Activated CD4-positive, alpha-beta T cell treated with anti-CD3 and anti-CD28 coated beads, Interleukin-2, Interleukin-4, amounts not matched to agents 100 ng/mL and 50 ng/mL, durations not matched to agents 16 hours and 8 hours (primary cell): ENCODE measurements at regions not wholly inside any gene's neighbourhood (a gene's known extent, or its start where the extent isn't known, plus 50 kb on each side); places are given as distances from the start of the nearest gene placed in this dataset.

Experiments
- DNase-seq: peaks from one replicate; pipeline ENCODE4 v3.0.0-alpha.2; 2020; ENCODE audit warnings: low spot score

DNA sequence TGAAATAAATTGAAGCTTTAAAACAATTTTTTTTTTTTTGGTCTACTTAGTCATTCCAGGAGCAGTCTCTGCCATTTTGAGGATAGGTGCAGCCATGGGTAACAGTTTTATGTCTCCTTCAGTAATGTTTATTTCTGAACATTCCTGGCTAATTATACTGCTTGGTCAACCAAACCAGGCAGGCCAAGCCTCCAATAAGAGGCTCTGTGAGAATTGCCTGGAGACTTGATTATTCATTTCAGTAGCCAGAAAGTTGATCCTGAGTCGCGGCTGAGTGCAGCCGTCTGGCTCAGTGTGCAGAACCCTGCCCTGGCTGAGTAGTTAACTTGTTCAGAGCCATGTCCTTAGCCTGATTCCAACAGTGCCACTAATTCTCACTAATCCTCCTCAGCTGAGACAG, 364.0 kb upstream of the FAT3 start:
- no peak for DNase-seq

DNA sequence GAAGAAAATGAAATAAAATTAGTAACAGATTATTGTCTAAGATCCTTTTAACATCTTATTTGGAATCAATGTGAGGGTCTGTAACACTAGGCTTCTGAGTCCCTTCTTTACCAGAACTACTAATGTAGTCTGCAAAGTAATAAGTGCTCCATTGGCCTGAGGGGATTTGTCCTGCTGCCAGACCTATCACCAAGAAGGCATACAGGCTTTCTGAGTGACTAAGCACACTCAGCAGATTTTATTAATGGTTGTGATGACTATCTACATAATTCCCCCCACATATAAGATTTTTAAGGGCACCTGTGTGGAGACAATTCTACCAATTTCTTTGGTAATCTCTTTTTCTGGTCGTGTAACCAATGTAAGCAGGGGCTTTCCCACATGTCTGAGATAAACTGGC, 365.0 kb upstream of the FAT3 start:
- no peak for DNase-seq

DNA sequence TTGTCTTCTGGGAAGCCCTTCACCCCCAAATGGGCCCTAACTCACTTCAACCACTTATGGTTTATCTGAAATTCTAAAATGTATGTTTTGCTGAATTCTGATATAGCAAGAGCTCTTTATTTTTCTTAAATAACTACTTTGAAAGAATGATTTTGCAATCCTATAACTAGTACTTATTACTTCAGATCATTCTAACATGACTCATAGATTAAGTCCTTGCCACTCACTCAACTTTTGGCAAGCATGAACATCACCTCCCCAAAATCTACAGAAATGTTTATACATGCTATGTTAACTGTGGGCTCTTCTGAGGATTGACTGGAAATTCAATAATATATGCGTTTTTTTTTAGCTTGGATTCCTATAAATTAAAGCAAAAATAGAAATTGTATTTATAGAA, 367.4 kb upstream of the FAT3 start:
- DNase-seq, result no peak

GRCh38 chr11:91854780-91855179, 369.8 kb upstream of the FAT3 start:
- DNase-seq, result no peak

DNA sequence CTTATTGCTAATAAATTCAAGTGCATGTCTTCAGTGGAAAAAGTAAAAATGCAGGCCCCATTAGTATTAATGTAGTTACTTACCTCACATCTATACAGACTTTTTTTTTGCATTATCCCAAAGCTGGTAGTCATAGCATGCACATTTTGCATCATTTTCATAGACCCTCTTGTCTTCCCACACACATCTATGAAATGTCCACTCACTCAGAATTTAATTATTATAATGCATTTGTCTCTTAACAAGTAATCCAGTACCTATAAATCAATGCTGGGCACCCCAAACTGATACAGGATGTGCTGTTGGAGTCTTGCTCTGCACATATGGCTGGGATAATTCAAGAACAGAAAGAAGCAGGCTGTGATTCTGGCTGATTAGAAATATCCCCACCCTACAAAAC, 370.4 kb upstream of the FAT3 start:
- DNase-seq, result no peak

GRCh38 chr11:91851908-91852307, 372.7 kb upstream of the FAT3 start:
- no peak for DNase-seq

GRCh38 chr11:91850533-91851275, 373.9 kb upstream of the FAT3 start:
- no peak for DNase-seq

DNA sequence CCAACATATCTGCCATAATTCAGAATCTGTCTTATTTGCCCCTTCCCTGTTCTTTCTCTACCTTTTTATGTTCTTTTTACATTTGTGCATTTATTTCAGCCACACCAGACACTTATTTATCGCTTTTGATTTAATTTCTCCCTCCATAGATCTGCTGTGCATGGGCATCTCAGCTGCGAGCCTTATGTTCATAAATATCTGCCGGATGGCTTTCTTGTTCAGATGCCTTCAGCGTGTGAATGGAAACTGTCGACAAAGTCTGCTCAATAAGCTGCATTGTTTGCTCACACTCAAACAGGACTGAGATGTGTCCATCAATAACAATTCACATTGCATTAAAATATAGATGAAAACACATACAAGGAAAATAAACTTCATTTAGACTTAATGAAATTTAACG, 374.6 kb upstream of the FAT3 start:
- no peak for DNase-seq

DNA sequence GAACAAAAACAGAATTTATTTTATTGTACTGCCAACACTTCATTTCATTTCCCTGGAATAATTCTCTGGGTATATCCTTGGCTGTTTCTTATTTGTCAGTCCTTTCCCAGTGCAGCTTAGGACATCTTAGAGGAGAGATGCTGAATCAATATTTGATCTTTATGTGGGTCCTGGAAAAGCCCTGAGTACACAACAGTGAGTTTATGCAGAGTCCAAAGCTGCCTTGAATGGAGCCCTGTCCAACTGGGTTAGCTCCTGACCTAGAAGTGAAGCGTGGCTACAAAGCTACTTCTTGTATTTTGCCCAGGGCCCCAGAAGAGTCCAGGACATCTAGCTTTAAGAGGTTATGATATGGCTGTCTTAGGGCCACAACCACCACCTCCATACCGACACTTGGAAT, 378.0 kb upstream of the FAT3 start:
- DNase-seq, result no peak

GRCh38 chr11:91846002-91846401, 378.6 kb upstream of the FAT3 start:
- DNase-seq, result no peak

DNA sequence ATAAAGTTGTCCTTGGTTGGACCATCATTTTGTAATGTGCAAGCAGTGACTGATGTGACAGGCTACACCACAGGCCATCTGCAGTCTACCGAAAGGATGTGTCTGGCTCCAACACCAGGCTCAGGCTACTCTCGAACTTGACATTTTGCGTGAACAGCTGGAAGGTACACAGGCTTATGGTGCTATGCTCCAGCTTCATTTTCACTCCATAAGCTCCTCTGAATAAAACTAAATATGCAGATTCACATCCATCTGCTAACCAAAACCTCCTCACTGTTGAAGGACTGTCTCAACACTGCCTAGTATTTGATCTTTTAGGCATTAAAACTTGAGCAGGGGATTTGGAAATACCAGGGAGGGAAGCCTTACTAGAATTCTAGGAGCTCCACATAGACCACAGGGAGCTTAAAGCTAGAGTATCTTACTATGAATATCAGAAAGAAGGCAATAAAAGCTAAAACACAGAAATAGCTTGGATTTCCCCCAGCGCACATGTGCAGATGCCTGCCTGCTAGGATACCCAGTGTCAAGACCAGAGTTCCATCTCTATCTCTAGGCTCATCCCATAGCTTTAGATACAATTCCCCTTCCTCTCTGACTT, 383.9 kb upstream of the FAT3 start:
- no peak for DNase-seq

- no peak for DNase-seq
Measured at GRCh38 chr11:91837411-91838330, 386.9 kb upstream of the FAT3 start.

- DNase-seq, result no peak
Measured at GRCh38 chr11:91835051-91835560, 389.5 kb upstream of the FAT3 start.

DNA sequence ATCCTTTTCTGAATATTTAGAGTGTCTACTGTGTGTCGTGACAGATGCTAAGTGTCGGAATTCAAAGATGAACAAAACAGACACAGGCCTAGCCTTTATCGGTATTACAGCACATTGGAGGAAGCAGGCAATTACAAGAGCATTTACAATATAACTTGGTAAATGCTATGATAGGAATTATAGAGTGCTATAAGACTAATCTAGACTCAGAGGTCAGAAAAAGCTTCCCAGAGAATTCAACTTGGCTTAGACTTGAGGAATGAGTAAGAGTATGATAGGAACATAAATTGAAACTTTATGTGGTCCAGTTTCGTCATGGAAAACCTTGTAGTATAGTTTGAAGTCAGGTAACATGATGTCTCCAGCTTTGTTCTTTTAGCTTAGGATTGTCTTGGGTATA, 395.7 kb upstream of the FAT3 start:
- DNase-seq, result no peak

GRCh38 chr11:91825777-91826176, 398.8 kb upstream of the FAT3 start:
- no peak for DNase-seq

DNA sequence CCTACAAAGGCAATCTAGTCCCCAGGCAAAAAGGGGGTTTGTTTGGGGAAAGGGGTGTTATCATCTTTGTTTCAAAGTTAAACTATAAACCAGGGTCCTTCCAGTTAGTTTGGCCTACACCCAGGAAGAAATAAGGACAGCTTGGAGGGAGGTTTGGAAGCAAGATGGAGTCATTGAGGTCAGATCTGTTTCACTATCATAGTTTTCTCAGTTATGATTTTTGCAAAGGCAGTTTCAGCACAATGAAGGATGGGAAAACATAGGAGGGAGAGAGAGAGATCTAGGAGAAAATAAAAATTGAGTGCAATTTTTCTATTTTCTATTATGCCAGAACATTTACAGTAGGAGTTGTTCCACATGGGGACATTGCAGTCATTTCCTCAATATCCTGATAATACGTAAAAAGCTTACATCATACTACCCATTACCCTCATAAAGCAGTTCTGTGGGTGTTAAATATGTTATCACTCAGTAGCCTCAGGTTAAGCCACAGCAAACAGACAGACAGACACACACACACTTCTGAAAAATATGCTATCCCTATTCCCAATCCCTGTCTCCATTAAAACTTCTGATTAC, 401.3 kb upstream of the FAT3 start:
- no peak for DNase-seq

DNA sequence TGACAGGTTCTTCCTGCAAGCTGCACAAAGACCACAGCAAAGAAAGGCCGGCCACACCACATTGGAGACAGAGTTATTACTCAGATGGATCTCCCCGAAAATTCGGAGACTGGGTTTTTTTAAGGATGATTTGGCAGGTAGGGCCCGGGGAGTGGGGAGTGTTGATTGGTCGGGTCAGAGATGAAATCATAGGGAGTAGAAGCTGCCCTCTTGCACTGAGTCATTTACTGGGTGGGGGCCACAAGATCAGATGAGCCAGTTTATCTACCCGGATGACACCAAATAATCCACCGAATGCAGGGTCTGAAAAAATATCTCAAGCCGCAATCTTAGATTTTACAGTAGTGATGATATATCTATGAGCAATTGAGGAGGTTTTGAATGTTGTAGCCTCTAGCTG, 401.8 kb upstream of the FAT3 start:
- no peak for DNase-seq

DNA sequence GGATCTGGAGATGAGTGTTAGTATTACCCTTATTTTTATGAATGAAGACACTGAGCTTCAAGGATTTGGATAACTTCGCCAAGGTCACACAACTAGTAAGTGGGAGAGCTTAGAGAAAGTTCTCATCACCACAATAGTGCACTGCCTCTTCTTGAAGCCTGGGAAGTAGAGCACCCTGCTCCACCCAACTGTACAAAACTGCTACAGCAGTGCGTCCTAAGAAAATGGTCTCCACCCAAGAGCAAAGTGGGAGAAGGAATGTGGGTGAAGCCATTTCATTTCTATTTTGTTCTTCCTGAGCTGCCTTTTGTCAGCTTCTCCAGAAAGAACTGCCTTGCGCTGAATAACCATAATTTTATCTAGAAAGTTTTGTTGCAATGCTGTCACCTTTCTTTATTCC, 403.9 kb upstream of the FAT3 start:
- no peak for DNase-seq

GRCh38 chr11:91819777-91820176, 404.8 kb upstream of the FAT3 start:
- no peak for DNase-seq

DNA sequence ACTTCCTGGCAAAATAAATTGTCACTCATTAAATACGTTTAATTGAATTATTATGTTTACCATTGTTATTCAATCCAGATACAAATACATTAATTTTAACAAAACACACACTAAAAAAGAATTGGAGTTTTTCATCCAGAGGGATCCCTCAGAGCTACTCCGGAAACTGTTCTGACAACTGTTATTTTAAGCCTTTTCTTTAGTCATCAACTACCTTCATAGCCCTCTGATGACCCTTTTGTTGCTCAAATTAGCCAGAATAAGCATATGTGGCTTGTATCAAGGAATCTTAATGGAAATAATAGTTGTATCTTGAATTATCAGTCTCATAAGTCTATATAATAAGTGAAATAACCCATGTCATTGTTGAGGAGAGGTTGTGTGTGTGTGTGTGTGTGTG, 405.4 kb upstream of the FAT3 start:
- DNase-seq, result no peak

GRCh38 chr11:91817996-91818395, 406.6 kb upstream of the FAT3 start:
- no peak for DNase-seq

DNA sequence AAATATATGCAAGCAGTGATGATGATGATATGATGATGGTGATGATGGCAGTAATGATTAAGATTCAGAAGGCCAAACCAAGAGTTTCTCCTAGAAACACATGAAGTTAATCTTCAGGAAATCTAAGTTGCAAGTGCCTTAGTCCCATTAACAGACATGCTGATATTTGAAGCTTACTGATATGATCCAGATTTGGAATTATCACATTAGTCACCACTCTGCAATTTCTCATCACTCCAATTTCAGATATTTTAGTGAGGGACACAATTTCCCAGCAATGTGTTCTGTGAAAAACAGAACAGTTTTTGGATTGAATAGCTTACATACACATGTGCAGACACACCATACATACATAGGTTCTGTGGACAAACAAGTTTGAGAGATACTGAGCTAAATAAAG, 411.4 kb upstream of the FAT3 start:
- DNase-seq, result no peak

- DNase-seq, result no peak
Measured at GRCh38 chr11:91810871-91811270, 413.7 kb upstream of the FAT3 start.
